Transverse colon (tissue), 4 donors: ENCODE measurements at regions not wholly inside any gene's neighbourhood (a gene's known extent, or its start where the extent isn't known, plus 50 kb on each side); places are given as distances from the start of the nearest gene placed in this dataset.

Source experiments
- EP300 ChIP-seq: sonication (generic); formaldehyde crosslinking; IDR thresholded peaks from one replicate; pipeline ENCODE4 v1.6.1; 2017; ENCODE audit warnings: antibody characterized with exemption, low read depth
- POLR2A ChIP-seq: fragments of 450-650 bp; IDR thresholded peaks from one replicate; pipeline ENCODE4 v1.6.1; 2016; ENCODE audit warnings: antibody characterized with exemption, mild to moderate bottlenecking, moderate library complexity
- POLR2AphosphoS5 ChIP-seq, 3 donors: sonication (generic); formaldehyde crosslinking; IDR thresholded peaks; one replicate each; pipeline ENCODE4 v1.6.1; 2016; ENCODE audit warnings: antibody characterized with exemption in 3 of 3
- TF ChIP-seq, protein P1 (sequence below), 5 experiments: fragments of 200-600 bp in 3 of 5; fragments of 450-650 bp in 2 of 5; sonication (generic) in 3 of 5; IDR thresholded peaks; 1 replicate in 2 of 5; 2 replicates in 3 of 5; pipeline ENCODE4 v1.5.1; 2016 to 2017; ENCODE audit warnings: antibody characterized with exemption in 5 of 5, inconsistent platforms in 3 of 5, mild to moderate bottlenecking in 2 of 5, moderate library complexity in 1 of 5

DNA sequence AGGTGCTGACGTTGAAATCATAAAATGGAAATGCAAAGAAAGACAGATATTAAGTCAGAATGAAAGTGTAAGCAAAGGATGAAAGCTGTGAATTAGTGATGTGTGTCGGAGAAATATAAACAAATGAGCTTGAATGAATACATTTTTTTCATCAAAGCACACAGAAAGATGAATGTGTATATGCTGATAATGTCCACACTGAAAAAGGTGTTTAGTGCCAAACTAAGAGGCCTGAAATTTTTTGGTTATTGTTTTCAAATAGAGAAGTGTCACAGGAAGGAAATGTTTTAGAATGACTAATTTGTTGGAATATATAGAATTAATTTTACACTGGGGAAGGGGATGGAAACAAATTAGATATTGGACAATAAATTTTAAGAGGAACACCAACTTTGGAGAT, 1217.6 kb downstream of the PCDH18 start:
- TF ChIP-seq, protein P1, sequence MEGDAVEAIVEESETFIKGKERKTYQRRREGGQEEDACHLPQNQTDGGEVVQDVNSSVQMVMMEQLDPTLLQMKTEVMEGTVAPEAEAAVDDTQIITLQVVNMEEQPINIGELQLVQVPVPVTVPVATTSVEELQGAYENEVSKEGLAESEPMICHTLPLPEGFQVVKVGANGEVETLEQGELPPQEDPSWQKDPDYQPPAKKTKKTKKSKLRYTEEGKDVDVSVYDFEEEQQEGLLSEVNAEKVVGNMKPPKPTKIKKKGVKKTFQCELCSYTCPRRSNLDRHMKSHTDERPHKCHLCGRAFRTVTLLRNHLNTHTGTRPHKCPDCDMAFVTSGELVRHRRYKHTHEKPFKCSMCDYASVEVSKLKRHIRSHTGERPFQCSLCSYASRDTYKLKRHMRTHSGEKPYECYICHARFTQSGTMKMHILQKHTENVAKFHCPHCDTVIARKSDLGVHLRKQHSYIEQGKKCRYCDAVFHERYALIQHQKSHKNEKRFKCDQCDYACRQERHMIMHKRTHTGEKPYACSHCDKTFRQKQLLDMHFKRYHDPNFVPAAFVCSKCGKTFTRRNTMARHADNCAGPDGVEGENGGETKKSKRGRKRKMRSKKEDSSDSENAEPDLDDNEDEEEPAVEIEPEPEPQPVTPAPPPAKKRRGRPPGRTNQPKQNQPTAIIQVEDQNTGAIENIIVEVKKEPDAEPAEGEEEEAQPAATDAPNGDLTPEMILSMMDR (IDR thresholded peaks at IDR 0.05), result no peak
- TF ChIP-seq POLR2A, result no peak
- TF ChIP-seq POLR2AphosphoS5 (IDR thresholded peaks at IDR 0.05), result no peak
- TF ChIP-seq EP300, result no peak
